Kidney (tissue), 13 donors: ENCODE measurements at regions not wholly inside any gene's neighbourhood (a gene's known extent, or its start where the extent isn't known, plus 50 kb on each side); places are given as distances from the start of the nearest gene placed in this dataset.
"Not testable (repeated sequence)": the region's sequence is repeated elsewhere in the genome, so short reads cannot be mapped to it uniquely, and the experiment has no call there.

Experiments used
- DNase-seq, 5 donors: peaks; one replicate each; pipeline ENCODE4 v3.0.0-alpha.2; 2013 to 2020
- FAIRE-seq: peaks from 2 replicates; lab custom pipeline; 2012; peaks lifted over from hg19 to GRCh38; lab: Jason Lieb, UNC
- H3K27ac ChIP-seq, 2 donors: one replicate each; pipeline ENCODE4 v1.7.0; 2013; ENCODE audit warnings: low read depth in 2 of 2, low read length in 2 of 2, inconsistent platforms in 1 of 2
- H3K27me3 ChIP-seq: one replicate; pipeline ENCODE4 v1.7.1; 2013; ENCODE audit warnings: low read length, inconsistent platforms; ENCODE audit not compliant: control insufficient read depth, insufficient read depth
- H3K36me3 ChIP-seq, 3 donors: one replicate each; pipeline versions ENCODE4 v1.7.0 to v1.7.1; 2013; ENCODE audit warnings: low read length in 3 of 3, control low read depth in 1 of 3, inconsistent platforms in 1 of 3; ENCODE audit not compliant: insufficient read depth in 3 of 3, control insufficient read depth in 2 of 3
- H3K4me1 ChIP-seq, 3 donors: one replicate each; pipeline versions ENCODE4 v1.7.0 to v1.7.1; 2013; ENCODE audit warnings: low read length in 3 of 3, inconsistent platforms in 1 of 3, low read depth in 1 of 3; ENCODE audit not compliant: control insufficient read depth in 2 of 3, insufficient read depth in 2 of 3
- H3K4me3 ChIP-seq, 3 donors: one replicate each; pipeline versions ENCODE4 v1.7.0 to v1.8.1; 2013; ENCODE audit warnings: low read length in 3 of 3, control low read depth in 1 of 3, inconsistent platforms in 1 of 3
- H3K9ac ChIP-seq, 3 donors: one replicate each; pipeline versions ENCODE4 v1.7.0 to v1.7.1; 2013; ENCODE audit warnings: low read length in 3 of 3, control low read depth in 1 of 3, inconsistent platforms in 1 of 3
- H3K9me3 ChIP-seq, 3 donors: one replicate each; pipeline versions ENCODE4 v1.7.0 to v1.7.1; 2013; ENCODE audit warnings: low read length in 3 of 3, control low read depth in 1 of 3, inconsistent platforms in 1 of 3; ENCODE audit not compliant: control insufficient read depth in 2 of 3, insufficient read depth in 1 of 3
- CTCF ChIP-seq: IDR thresholded peaks from 3 replicates; pipeline ENCODE4 v1.5.1; 2012; ENCODE audit warnings: mild to moderate bottlenecking, moderate library complexity, borderline replicate concordance; ENCODE audit not compliant: insufficient read depth; ENCODE audit errors: extremely low read depth
- intact Hi-C: fragments of 100-400 bp; cut with DNase I; formaldehyde crosslinking; loops from one replicate; pipeline ENCODE4 v1.11.1; 2022
- donor health status: control.
- donor health status: control.
- donor health status: control.
- donor health status: control.
- donor health status: control.
- donor health status: DM: yes; HTN: yes; CAD: no.
- donor health status: Normal renal cell carcinoma (clear cell type).

GRCh38 chr14:106179761-106180160 lies 653.4 kb downstream of the TMEM121 start:
- H3K27ac ChIP-seq: no peak overlapping the region
- DNase-seq: no peak
- no peak overlapping the region for H3K4me3 ChIP-seq
- H3K4me1 ChIP-seq: no peaks in the 10 kb centered on the region
- no peak for TF ChIP-seq CTCF
- FAIRE-seq: no peak
- H3K27me3 ChIP-seq: no peaks in the 10 kb centered on the region
- no peaks in the 10 kb centered on the region for H3K36me3 ChIP-seq
- no peaks in the 10 kb centered on the region for H3K9me3 ChIP-seq
- H3K9ac ChIP-seq: no peak overlapping the region
- intact Hi-C loops: no loop called here

GRCh38 chr14:106184771-106185170 lies 658.4 kb downstream of the TMEM121 start:
- H3K9me3 ChIP-seq, intact Hi-C loops, H3K27me3 ChIP-seq, DNase-seq, H3K9ac ChIP-seq, FAIRE-seq, H3K27ac ChIP-seq, H3K36me3 ChIP-seq, H3K4me3 ChIP-seq, H3K4me1 ChIP-seq: not testable (repeated sequence)

GRCh38 chr14:106185174-106185836 lies 658.9 kb downstream of the TMEM121 start:
- H3K4me1 ChIP-seq, H3K36me3 ChIP-seq, intact Hi-C loops, H3K27me3 ChIP-seq, H3K27ac ChIP-seq, DNase-seq, H3K9me3 ChIP-seq, H3K4me3 ChIP-seq, FAIRE-seq, H3K9ac ChIP-seq: not testable (repeated sequence)

- no peak for FAIRE-seq
- no peaks in the 10 kb centered on the region for H3K27me3 ChIP-seq
- intact Hi-C loops: no loop called here
- H3K4me1 ChIP-seq: no peaks in the 10 kb centered on the region
- H3K9me3 ChIP-seq: no peaks in the 10 kb centered on the region
- no peak overlapping the region for H3K4me3 ChIP-seq
- no peaks in the 10 kb centered on the region for H3K36me3 ChIP-seq
- TF ChIP-seq CTCF: no peak
- no peak overlapping the region for H3K27ac ChIP-seq
- no peak for DNase-seq
- no peak overlapping the region for H3K9ac ChIP-seq
Observed at GRCh38 chr14:106185837-106186233, 659.5 kb downstream of the TMEM121 start.
